ENCODE measurements at regions not wholly inside any gene's neighbourhood (a gene's known extent, or its start where the extent isn't known, plus 50 kb on each side); places are given as distances from the start of the nearest gene placed in this dataset.

DNA sequence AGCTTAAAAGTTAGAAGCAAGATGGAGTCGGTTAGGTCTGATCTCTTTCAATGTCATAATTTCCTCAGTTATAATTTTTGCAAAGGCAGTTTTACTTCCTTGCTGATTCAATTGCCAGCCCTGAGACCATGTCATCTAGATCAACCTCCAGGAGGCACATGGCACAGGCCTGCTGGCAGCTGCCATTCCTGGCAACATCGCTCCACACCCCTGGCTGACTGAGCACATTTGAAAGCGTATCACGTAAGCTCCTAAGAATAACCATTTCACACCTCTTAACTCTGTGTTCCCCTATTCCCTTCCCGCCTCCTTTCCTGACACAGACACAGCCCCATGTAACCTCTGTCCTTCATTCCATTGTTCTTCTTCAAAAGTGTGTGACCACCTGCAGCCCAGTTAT is 313.9 kb upstream of the CTNNB1 start:
- Histone ChIP-seq H3K27ac (ENCODE audit: low read depth in 1 of 2, low read length in 1 of 2) (no peak overlapping the region), H3K4me1 (ENCODE audit: control insufficient read depth in 5 of 5, insufficient read depth in 5 of 5, low read length in 5 of 5) (peaks cover 0 to 5% (median 0%) of the 10 kb centered on the region in 5 donors), H3K9me3 (ENCODE audit: control insufficient read depth in 4 of 4, insufficient read depth in 3 of 4, low read length in 3 of 4) (no peaks in the 10 kb centered on the region), H3K4me3 (no peak overlapping the region), H3K9ac (ENCODE audit: insufficient read depth in 1 of 2, low read length in 2 of 2) (no peak overlapping the region), H3K27me3 (ENCODE audit: control insufficient read depth in 3 of 3, insufficient read depth in 3 of 3, low read length in 2 of 3) (no peaks in the 10 kb centered on the region), H3K36me3 (ENCODE audit: control insufficient read depth in 4 of 4, insufficient read depth in 4 of 4, low read length in 4 of 4) (no peaks in the 10 kb centered on the region)
- DNase-seq (no peak), ATAC-seq (ENCODE audit: insufficient read depth, low FRiP score) (no peak)
- 88 to 92% methylated on average over 5 of the region's 5 CpGs for WGBS, 2 donors
- TF ChIP-seq CTCF (IDR thresholded peaks at IDR 0.05; ENCODE audit: control extremely low read depth, extremely low read depth) = no peak

GRCh38 chr3:40886660-40887425 is 312.5 kb upstream of the CTNNB1 start:
- Histone ChIP-seq H3K9ac (ENCODE audit: insufficient read depth in 1 of 2, low read length in 2 of 2) (no peak overlapping the region), H3K27ac (ENCODE audit: low read depth in 1 of 2, low read length in 1 of 2) (no peak overlapping the region), H3K27me3 (ENCODE audit: control insufficient read depth in 3 of 3, insufficient read depth in 3 of 3, low read length in 2 of 3) (no peaks in the 10 kb centered on the region), H3K4me1 (ENCODE audit: control insufficient read depth in 5 of 5, insufficient read depth in 5 of 5, low read length in 5 of 5) (peaks cover 0 to 5% (median 0%) of the 10 kb centered on the region in 5 donors), H3K4me3 (no peak overlapping the region), H3K9me3 (ENCODE audit: control insufficient read depth in 4 of 4, insufficient read depth in 3 of 4, low read length in 3 of 4) (no peaks in the 10 kb centered on the region), H3K36me3 (ENCODE audit: control insufficient read depth in 4 of 4, insufficient read depth in 4 of 4, low read length in 4 of 4) (no peaks in the 10 kb centered on the region)
- no peak for DNase-seq
- no peak for TF ChIP-seq CTCF (IDR thresholded peaks at IDR 0.05; ENCODE audit: control extremely low read depth, extremely low read depth)
- 71 to 85% methylated on average over 8 of the region's 8 CpGs for WGBS, 2 donors
- ATAC-seq (ENCODE audit: insufficient read depth, low FRiP score) = no peak

GRCh38 chr3:40891186-40891585 is 308.1 kb upstream of the CTNNB1 start:
- WGBS, 2 donors = 93 to 97% methylated on average over 3 of the region's 3 CpGs
- ATAC-seq (ENCODE audit: insufficient read depth, low FRiP score) = no peak
- no peak for TF ChIP-seq CTCF (IDR thresholded peaks at IDR 0.05; ENCODE audit: control extremely low read depth, extremely low read depth)

GRCh38 chr3:40895109-40895508 is 304.2 kb upstream of the CTNNB1 start:
- Histone ChIP-seq H3K4me1 (ENCODE audit: control insufficient read depth in 5 of 5, insufficient read depth in 5 of 5, low read length in 5 of 5) (no peaks in the 10 kb centered on the region), H3K4me3 (no peak overlapping the region), H3K27ac (ENCODE audit: low read depth in 1 of 2, low read length in 1 of 2) (no peak overlapping the region), H3K9me3 (ENCODE audit: control insufficient read depth in 4 of 4, insufficient read depth in 3 of 4, low read length in 3 of 4) (no peaks in the 10 kb centered on the region), H3K27me3 (ENCODE audit: control insufficient read depth in 3 of 3, insufficient read depth in 3 of 3, low read length in 2 of 3) (no peaks in the 10 kb centered on the region), H3K36me3 (ENCODE audit: control insufficient read depth in 4 of 4, insufficient read depth in 4 of 4, low read length in 4 of 4) (no peaks in the 10 kb centered on the region), H3K9ac (ENCODE audit: insufficient read depth in 1 of 2, low read length in 2 of 2) (no peak overlapping the region)
- DNase-seq (no peak), ATAC-seq (ENCODE audit: insufficient read depth, low FRiP score) (no peak)
- 76 to 82% methylated on average over 4 of the region's 4 CpGs for WGBS, 2 donors
- no peak for TF ChIP-seq CTCF (IDR thresholded peaks at IDR 0.05; ENCODE audit: control extremely low read depth, extremely low read depth)

More at GRCh38 chr3:40891186-40891585, 308.1 kb upstream of the CTNNB1 start:
- no peak overlapping the region for H3K9ac ChIP-seq (ENCODE audit: insufficient read depth in 1 of 2, low read length in 2 of 2)
- H3K9me3 ChIP-seq (ENCODE audit: control insufficient read depth in 4 of 4, insufficient read depth in 3 of 4, low read length in 3 of 4) = no peaks in the 10 kb centered on the region
- DNase-seq = no peak
- no peak overlapping the region for H3K4me3 ChIP-seq
- H3K27me3 ChIP-seq (ENCODE audit: control insufficient read depth in 3 of 3, insufficient read depth in 3 of 3, low read length in 2 of 3) = no peaks in the 10 kb centered on the region
- no peak overlapping the region for H3K27ac ChIP-seq (ENCODE audit: low read depth in 1 of 2, low read length in 1 of 2)
- H3K4me1 ChIP-seq (ENCODE audit: control insufficient read depth in 5 of 5, insufficient read depth in 5 of 5, low read length in 5 of 5) = peaks cover 0 to 3% (median 0%) of the 10 kb centered on the region in 5 donors
- no peaks in the 10 kb centered on the region for H3K36me3 ChIP-seq (ENCODE audit: control insufficient read depth in 4 of 4, insufficient read depth in 4 of 4, low read length in 4 of 4)

Measured in lung (tissue), 11 donors.